Activated naive CD4-positive, alpha-beta T cell treated with anti-CD3 and anti-CD28 coated beads, Interleukin-2, amount 50 U/mL, for 24 hours (primary cell): ENCODE measurements at regions not wholly inside any gene's neighbourhood (a gene's known extent, or its start where the extent isn't known, plus 50 kb on each side); places are given as distances from the start of the nearest gene placed in this dataset.

Source experiments
- H3K27ac Mint-ChIP-seq: one replicate; pipeline ENCODE4 v1.8.0; 2021; ENCODE audit warnings: mild to moderate bottlenecking, mixed read lengths
- H3K27me3 Mint-ChIP-seq: one replicate; pipeline ENCODE4 v1.8.0; 2021; ENCODE audit warnings: mixed read lengths
- H3K36me3 Mint-ChIP-seq: one replicate; pipeline ENCODE4 v1.8.0; 2021; ENCODE audit warnings: mixed read lengths
- H3K4me1 Mint-ChIP-seq: one replicate; pipeline ENCODE4 v1.8.0; 2021; ENCODE audit warnings: mixed read lengths
- H3K4me3 Mint-ChIP-seq: one replicate; pipeline ENCODE4 v1.8.0; 2021; ENCODE audit warnings: mild to moderate bottlenecking, mixed read lengths
- H3K9me3 Mint-ChIP-seq: one replicate; pipeline ENCODE4 v1.8.0; 2021; ENCODE audit warnings: mixed read lengths

GRCh38 chr2:12514168-12514567 is 202.6 kb upstream of the TRIB2 start:
- Mint-ChIP-seq H3K27ac (peak overlapping the region; percentile 26), H3K27me3 (no peaks in the 10 kb centered on the region), H3K36me3 (peaks cover 2% of the 10 kb centered on the region), H3K4me3 (peak overlapping the region; percentile 66), H3K4me1 (peaks cover 82% of the 10 kb centered on the region), H3K9me3 (peaks cover 7% of the 10 kb centered on the region)

- Mint-ChIP-seq H3K4me1 (peaks cover 77% of the 10 kb centered on the region), H3K9me3 (peaks cover 5% of the 10 kb centered on the region), H3K27me3 (no peaks in the 10 kb centered on the region), H3K36me3 (peaks cover 2% of the 10 kb centered on the region), H3K4me3 (peak overlapping the region; percentile 66), H3K27ac (peak overlapping the region; percentile 84)
These were observed 201.9 kb upstream of the TRIB2 start for GRCh38 chr2:12514631-12515437.

GRCh38 chr2:12515871-12516270 is 200.9 kb upstream of the TRIB2 start:
- no peaks in the 10 kb centered on the region for H3K9me3 Mint-ChIP-seq
- H3K4me3 Mint-ChIP-seq = no peak overlapping the region
- H3K27ac Mint-ChIP-seq = no peak overlapping the region
- no peaks in the 10 kb centered on the region for H3K27me3 Mint-ChIP-seq
- peaks cover 2% of the 10 kb centered on the region for H3K36me3 Mint-ChIP-seq
- H3K4me1 Mint-ChIP-seq = peaks cover 71% of the 10 kb centered on the region

GRCh38 chr2:12533337-12534005 is 183.3 kb upstream of the TRIB2 start:
- Mint-ChIP-seq H3K36me3 (no peaks in the 10 kb centered on the region), H3K4me1 (peaks cover 38% of the 10 kb centered on the region), H3K27me3 (no peaks in the 10 kb centered on the region), H3K27ac (no peak overlapping the region), H3K9me3 (no peaks in the 10 kb centered on the region), H3K4me3 (peak overlapping the region; percentile 30)

- Mint-ChIP-seq H3K9me3 (no peaks in the 10 kb centered on the region), H3K27ac (no peak overlapping the region), H3K27me3 (no peaks in the 10 kb centered on the region), H3K4me3 (no peak overlapping the region), H3K36me3 (no peaks in the 10 kb centered on the region), H3K4me1 (peaks cover 38% of the 10 kb centered on the region)
These were observed 182.0 kb upstream of the TRIB2 start for GRCh38 chr2:12534646-12535263.

- Mint-ChIP-seq H3K4me3 (no peak overlapping the region), H3K27ac (no peak overlapping the region), H3K4me1 (peaks cover 38% of the 10 kb centered on the region), H3K27me3 (no peaks in the 10 kb centered on the region), H3K36me3 (no peaks in the 10 kb centered on the region), H3K9me3 (no peaks in the 10 kb centered on the region)
These were observed 179.8 kb upstream of the TRIB2 start for GRCh38 chr2:12536976-12537375.

GRCh38 chr2:12538138-12538694 is 178.5 kb upstream of the TRIB2 start:
- H3K4me3 Mint-ChIP-seq = no peak overlapping the region
- H3K9me3 Mint-ChIP-seq = no peaks in the 10 kb centered on the region
- H3K27me3 Mint-ChIP-seq = no peaks in the 10 kb centered on the region
- no peak overlapping the region for H3K27ac Mint-ChIP-seq
- H3K36me3 Mint-ChIP-seq = no peaks in the 10 kb centered on the region
- peaks cover 39% of the 10 kb centered on the region for H3K4me1 Mint-ChIP-seq

GRCh38 chr2:12539336-12539735 is 177.4 kb upstream of the TRIB2 start:
- no peaks in the 10 kb centered on the region for H3K36me3 Mint-ChIP-seq
- H3K27me3 Mint-ChIP-seq = no peaks in the 10 kb centered on the region
- no peak overlapping the region for H3K27ac Mint-ChIP-seq
- no peaks in the 10 kb centered on the region for H3K9me3 Mint-ChIP-seq
- no peak overlapping the region for H3K4me3 Mint-ChIP-seq
- H3K4me1 Mint-ChIP-seq = peaks cover 32% of the 10 kb centered on the region

- H3K27me3 Mint-ChIP-seq = no peaks in the 10 kb centered on the region
- H3K36me3 Mint-ChIP-seq = peaks cover 2% of the 10 kb centered on the region
- H3K4me1 Mint-ChIP-seq = peaks cover 31% of the 10 kb centered on the region
- no peaks in the 10 kb centered on the region for H3K9me3 Mint-ChIP-seq
- H3K27ac Mint-ChIP-seq = peak overlapping the region; percentile 38
- H3K4me3 Mint-ChIP-seq = no peak overlapping the region
These were observed 176.8 kb upstream of the TRIB2 start for GRCh38 chr2:12539776-12540562.

- Mint-ChIP-seq H3K4me3 (no peak overlapping the region), H3K36me3 (peaks cover 2% of the 10 kb centered on the region), H3K27me3 (no peaks in the 10 kb centered on the region), H3K9me3 (peaks cover 5% of the 10 kb centered on the region), H3K4me1 (peaks cover 39% of the 10 kb centered on the region), H3K27ac (no peak overlapping the region)
These were observed 173.4 kb upstream of the TRIB2 start for GRCh38 chr2:12543076-12543977.

- H3K27me3 Mint-ChIP-seq = no peaks in the 10 kb centered on the region
- H3K27ac Mint-ChIP-seq = no peak overlapping the region
- H3K36me3 Mint-ChIP-seq = peaks cover 2% of the 10 kb centered on the region
- H3K9me3 Mint-ChIP-seq = peaks cover 5% of the 10 kb centered on the region
- H3K4me1 Mint-ChIP-seq = peaks cover 40% of the 10 kb centered on the region
- H3K4me3 Mint-ChIP-seq = no peak overlapping the region
These were observed 172.7 kb upstream of the TRIB2 start for GRCh38 chr2:12543978-12544558.

GRCh38 chr2:12547566-12548170 is 169.1 kb upstream of the TRIB2 start:
- Mint-ChIP-seq H3K4me1 (peaks cover 42% of the 10 kb centered on the region), H3K27ac (peak overlapping the region; percentile 30), H3K36me3 (peaks cover 6% of the 10 kb centered on the region), H3K27me3 (no peaks in the 10 kb centered on the region), H3K4me3 (no peak overlapping the region), H3K9me3 (peaks cover 10% of the 10 kb centered on the region)

GRCh38 chr2:12548906-12549305 is 167.8 kb upstream of the TRIB2 start:
- no peak overlapping the region for H3K27ac Mint-ChIP-seq
- H3K27me3 Mint-ChIP-seq = no peaks in the 10 kb centered on the region
- peaks cover 6% of the 10 kb centered on the region for H3K36me3 Mint-ChIP-seq
- H3K4me3 Mint-ChIP-seq = no peak overlapping the region
- H3K9me3 Mint-ChIP-seq = peaks cover 10% of the 10 kb centered on the region
- peaks cover 39% of the 10 kb centered on the region for H3K4me1 Mint-ChIP-seq

GRCh38 chr2:12549641-12550040 is 167.1 kb upstream of the TRIB2 start:
- H3K4me3 Mint-ChIP-seq = no peak overlapping the region
- peaks cover 10% of the 10 kb centered on the region for H3K9me3 Mint-ChIP-seq
- H3K4me1 Mint-ChIP-seq = peaks cover 44% of the 10 kb centered on the region
- no peak overlapping the region for H3K27ac Mint-ChIP-seq
- H3K36me3 Mint-ChIP-seq = peaks cover 4% of the 10 kb centered on the region
- H3K27me3 Mint-ChIP-seq = no peaks in the 10 kb centered on the region
